DMS153 treated with DMSO at 0.1 percent for 48 hours (cell line): ENCODE measurements at regions not wholly inside any gene's neighbourhood (a gene's known extent, or its start where the extent isn't known, plus 50 kb on each side); places are given as distances from the start of the nearest gene placed in this dataset.
A peak's percentile ranks its signal among the peaks of the same experiment; 100 is the strongest.

Experiments
- DNase-seq: peaks from one replicate; lab custom pipeline; 2025; ENCODE audit not compliant: unreplicated experiment; lab: John Stamatoyannopoulos, UW

- peak; percentile 37 for DNase-seq
These were observed 132.1 kb downstream of the RHOU start for GRCh38 chr1:228867108-228867950.

GRCh38 chr1:228867951-228868730 is 132.9 kb downstream of the RHOU start:
- peak; percentile 97 for DNase-seq

DNA sequence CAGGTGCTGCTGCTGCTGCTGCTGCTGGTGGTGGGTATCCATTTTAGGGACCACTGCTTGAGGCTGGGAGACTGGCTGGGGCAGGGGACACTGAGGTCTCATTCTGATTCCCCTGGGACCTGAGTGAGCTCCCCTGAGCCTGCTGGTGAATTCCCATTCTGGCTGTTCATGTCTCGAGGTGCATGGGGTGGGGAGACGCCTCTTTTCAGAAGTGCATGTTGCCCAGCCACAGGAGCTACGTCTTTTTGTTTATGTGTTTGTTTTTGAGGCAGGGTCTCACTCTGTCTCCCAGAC is 133.4 kb downstream of the RHOU start:
- DNase-seq, result no peak

DNA sequence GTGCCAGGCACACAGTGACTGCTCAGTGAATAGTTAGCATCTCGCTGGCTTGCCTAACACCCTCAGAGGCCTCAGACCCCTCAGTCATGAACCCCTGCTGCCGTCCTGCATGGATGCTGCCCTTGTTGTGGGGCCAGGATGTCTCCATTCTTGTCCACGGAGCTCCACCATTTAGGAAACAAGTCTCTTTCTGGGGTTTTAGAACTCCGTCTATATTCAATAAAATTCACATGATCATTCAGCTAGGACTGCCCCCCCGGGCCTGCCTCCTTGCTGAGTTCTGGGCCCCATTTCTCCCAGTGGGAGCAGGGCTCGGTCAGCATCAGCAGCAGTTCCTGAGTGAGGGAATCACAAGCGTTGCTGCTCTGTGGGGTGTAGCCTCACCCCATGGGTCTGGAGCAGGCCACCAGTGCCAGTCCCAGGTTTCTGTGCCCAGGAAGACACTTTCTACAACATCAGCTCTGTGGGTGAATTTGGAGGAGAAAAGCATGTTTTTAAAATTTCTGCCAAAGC is 134.1 kb downstream of the RHOU start:
- no peak for DNase-seq

GRCh38 chr1:228870041-228870713 is 134.9 kb downstream of the RHOU start:
- DNase-seq, result no peak

DNA sequence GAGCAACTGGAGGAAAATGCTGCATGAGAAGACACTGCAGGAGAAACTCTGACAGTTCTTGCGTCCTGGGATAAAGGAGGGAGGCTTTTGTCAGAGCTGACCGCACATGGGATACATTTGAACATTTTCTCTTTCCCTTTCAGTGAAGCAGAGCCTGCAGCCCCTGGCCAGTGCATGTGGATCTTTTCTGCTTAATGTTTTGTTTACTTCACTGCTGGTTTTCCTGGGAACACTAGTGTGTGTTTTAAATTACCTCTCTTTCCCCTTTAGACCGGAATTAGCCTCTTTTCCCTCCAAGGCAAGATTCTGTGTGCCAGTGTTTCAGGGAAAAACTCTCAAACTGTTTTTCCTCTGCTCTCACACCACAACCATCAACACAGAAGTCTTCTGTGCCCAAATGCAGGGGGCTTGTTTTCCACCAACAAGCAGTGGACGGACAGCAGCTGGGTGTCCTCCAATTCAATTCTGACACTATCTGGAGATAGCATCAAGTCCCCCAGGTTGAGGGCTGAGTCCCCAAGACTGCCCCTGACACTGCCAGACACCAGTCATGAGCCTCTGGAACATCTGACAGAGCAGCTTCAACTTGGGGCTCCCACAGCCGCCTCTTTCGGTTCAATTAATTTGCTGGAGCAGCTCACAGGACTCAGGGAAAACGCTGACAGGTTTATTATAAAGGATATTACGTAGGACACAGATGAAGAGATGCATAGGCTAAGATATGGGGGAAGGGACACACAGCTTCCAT is 136.2 kb downstream of the RHOU start:
- no peak for DNase-seq

DNA sequence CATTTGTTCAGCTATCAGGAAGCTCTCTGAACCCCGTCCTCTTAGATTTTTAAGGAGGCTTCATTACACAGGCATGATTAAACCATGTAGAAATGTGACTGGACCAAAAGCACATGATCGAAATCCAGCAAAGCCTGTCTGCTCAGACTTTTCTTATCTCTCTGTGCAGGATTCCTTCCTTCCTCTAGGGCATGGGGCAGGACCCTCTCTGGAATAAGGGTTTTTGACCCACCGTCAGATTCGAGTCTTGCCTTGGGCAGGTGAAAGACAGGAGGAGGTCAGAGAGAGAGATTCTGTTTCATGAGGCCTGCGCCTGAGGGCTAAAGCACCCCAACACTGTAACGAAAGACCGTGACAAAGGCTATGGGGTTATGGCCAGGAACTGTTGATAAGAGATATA is 136.8 kb downstream of the RHOU start:
- no peak for DNase-seq

- no peak for DNase-seq
These were observed 138.4 kb downstream of the RHOU start for GRCh38 chr1:228873709-228874108.

DNA sequence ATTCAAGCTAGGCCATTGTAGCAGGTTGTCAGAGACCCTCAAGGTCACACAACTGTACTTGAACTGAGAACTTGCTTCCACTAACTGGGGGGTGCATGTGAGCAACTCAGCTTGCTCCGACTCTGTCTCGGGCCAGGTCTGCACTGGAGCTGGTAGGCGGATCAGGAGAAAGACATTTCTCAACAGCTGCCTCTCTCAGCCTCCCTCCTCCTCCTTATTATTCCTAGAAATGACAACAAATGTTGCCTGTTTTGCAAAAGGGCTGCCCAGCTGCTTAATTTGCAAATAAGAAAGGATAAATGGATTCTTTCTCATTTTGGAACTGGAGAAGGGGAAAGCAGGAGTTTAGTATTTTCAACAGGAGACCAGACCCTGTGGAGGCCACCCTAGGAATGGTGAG is 140.5 kb downstream of the RHOU start:
- no peak for DNase-seq

DNA sequence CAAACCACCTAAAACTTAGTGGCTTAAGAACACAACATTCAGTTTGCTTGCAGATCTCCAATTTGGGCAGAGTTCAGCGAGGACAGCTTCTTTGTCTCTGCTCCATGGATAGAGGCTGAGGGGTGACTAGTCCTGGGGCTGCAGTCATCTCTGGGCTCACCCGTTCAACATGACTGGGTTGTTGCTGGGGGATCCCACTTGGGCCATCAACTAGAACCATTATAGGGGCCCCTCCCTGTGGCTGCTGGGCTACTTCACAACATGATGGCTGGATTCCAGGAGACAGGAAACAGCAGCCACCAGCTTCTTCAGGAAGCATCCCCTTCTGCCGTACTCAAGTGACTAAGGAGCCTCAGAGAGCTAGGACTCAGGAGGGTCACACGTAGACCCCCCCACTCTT is 140.9 kb downstream of the RHOU start:
- no peak for DNase-seq

DNA sequence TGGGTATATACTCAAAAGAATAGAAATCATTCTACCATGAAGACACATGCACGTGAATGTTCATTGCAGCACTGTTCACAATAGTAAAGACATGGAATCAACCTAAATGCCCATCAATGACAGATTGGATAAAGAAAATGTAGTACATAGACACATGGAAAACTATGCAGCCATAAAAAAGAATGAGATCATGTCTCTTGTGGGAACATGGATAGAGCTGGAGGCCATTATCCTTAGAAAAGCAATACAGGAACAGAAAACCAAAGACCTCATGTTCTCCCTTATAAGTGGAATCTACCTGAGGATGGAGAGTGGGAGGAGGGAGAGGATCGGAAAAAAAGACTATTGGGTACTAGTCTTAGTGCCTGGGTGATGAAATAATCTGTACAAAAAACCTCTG is 143.9 kb downstream of the RHOU start:
- DNase-seq, result no peak

DNA sequence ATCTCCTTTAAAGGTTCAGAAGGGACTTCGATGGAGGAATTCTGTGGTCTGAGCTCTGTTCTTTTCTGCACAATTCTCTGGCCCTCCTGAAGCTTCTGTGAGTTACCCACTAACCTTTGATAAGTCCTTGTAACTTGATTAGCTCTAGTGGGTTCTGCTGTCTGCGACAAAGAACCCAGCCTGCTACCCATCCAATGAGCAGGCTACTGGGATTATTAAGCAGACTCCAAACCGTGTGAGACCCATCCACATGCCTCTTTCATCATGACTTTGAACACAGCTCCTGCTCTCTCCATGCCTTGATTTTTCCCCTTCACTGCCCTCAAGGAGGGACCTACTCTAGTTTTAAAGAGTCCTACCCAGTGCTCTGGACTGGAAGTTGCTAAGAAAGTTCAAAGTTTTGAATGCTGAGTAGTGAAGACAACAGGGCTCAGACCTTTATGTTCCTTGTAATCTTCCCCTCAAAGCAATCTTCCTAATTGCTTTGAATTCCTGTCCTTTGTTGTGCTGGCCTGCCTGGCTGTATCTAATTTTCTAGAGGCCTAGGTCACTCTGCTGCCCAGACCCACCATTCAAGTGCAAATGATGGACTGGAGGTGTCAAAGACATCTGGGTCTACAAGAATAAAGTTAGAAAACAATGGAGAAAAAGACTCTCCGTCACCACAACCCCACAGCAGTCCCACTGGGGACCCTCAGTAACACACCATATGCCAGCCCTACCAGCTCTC is 146.9 kb downstream of the RHOU start:
- no peak for DNase-seq

- DNase-seq, result no peak
These were observed 147.6 kb downstream of the RHOU start for GRCh38 chr1:228882771-228883450.

GRCh38 chr1:228883535-228883934 is 148.3 kb downstream of the RHOU start:
- no peak for DNase-seq

- no peak for DNase-seq
These were observed 148.9 kb downstream of the RHOU start for GRCh38 chr1:228884196-228884595.

- DNase-seq, result no peak
These were observed 149.6 kb downstream of the RHOU start for GRCh38 chr1:228884615-228885566.

DNA sequence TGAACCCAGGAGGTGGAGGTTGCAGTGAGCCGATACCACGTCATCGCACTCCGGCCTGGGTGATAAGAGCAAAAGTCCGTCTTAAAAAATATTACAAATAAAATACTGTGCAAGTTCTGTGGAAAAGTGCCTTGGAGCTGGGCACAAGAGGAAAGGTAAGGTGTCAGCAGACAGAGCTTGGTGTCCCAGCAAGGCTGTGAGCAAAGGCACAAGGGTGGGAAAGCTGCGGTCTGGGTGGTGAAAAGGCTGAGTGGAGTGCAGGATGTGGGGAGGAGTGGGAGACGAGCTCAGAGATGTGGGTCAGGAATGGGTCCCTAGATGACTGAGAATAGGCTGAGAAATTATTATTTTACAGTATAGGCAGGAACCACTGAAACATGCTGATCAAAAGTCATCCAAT is 150.6 kb downstream of the RHOU start:
- no peak for DNase-seq

- DNase-seq, result no peak
These were observed 151.8 kb downstream of the RHOU start for GRCh38 chr1:228887101-228887500.

GRCh38 chr1:228887960-228888359 is 152.7 kb downstream of the RHOU start:
- no peak for DNase-seq
